Trophoblast cell (in vitro differentiated cells and primary cell): ENCODE measurements at regions not wholly inside any gene's neighbourhood (a gene's known extent, or its start where the extent isn't known, plus 50 kb on each side); places are given as distances from the start of the nearest gene placed in this dataset.

Experiments used
- DNase-seq, 2 donors: peaks; one replicate each; pipeline ENCODE4 v3.0.0-alpha.2; 2016
- H2AFZ ChIP-seq: 2 replicates; pipeline ENCODE4 v1.6.1; 2013; ENCODE audit warnings: low read length, moderate library complexity, mild to moderate bottlenecking; ENCODE audit not compliant: insufficient read depth, poor library complexity
- H2AK5ac ChIP-seq: 2 replicates; pipeline ENCODE4 v1.6.1; 2013; ENCODE audit warnings: mild to moderate bottlenecking, low read length
- H2BK120ac ChIP-seq: 2 replicates; pipeline ENCODE4 v1.6.1; 2013; ENCODE audit warnings: low read length, mild to moderate bottlenecking, moderate library complexity; ENCODE audit not compliant: insufficient read depth, poor library complexity
- H2BK12ac ChIP-seq: 2 replicates; pipeline ENCODE4 v1.6.1; 2013; ENCODE audit warnings: mild to moderate bottlenecking, low read length, moderate library complexity
- H2BK5ac ChIP-seq: 2 replicates; pipeline ENCODE4 v1.6.1; 2013; ENCODE audit warnings: low read length, low read depth, moderate library complexity, mild to moderate bottlenecking; ENCODE audit not compliant: poor library complexity
- H3K14ac ChIP-seq: 2 replicates; pipeline ENCODE4 v1.6.1; 2013; ENCODE audit warnings: mild to moderate bottlenecking, low read length
- H3K18ac ChIP-seq: 2 replicates; pipeline ENCODE4 v1.6.1; 2013; ENCODE audit warnings: mild to moderate bottlenecking, low read length
- H3K23ac ChIP-seq: 2 replicates; pipeline ENCODE4 v1.6.1; 2013; ENCODE audit warnings: low read length
- H3K27ac ChIP-seq: 2 replicates; pipeline ENCODE4 v1.5.1; 2013; ENCODE audit warnings: low read depth, mild to moderate bottlenecking, inconsistent platforms, low read length, moderate library complexity
- H3K27me3 ChIP-seq: 2 replicates; pipeline ENCODE4 v1.6.1; 2013; ENCODE audit warnings: inconsistent platforms, mild to moderate bottlenecking, low read length, moderate library complexity; ENCODE audit not compliant: insufficient read depth
- H3K36me3 ChIP-seq, 2 experiments: 1 replicate in 1 of 2; 2 replicates in 1 of 2; pipeline ENCODE4 v1.6.1; 2013; ENCODE audit warnings: low read length in 2 of 2, mild to moderate bottlenecking in 2 of 2, moderate library complexity in 1 of 2; ENCODE audit not compliant: insufficient read depth in 2 of 2, control insufficient read depth in 1 of 2
- H3K4ac ChIP-seq: 2 replicates; pipeline ENCODE4 v1.6.1; 2013; ENCODE audit warnings: low read depth, mild to moderate bottlenecking, low read length, moderate library complexity
- H3K4me1 ChIP-seq, 2 experiments: 1 replicate in 1 of 2; 2 replicates in 1 of 2; pipeline ENCODE4 v1.6.1; 2013; ENCODE audit warnings: low read length in 2 of 2, mild to moderate bottlenecking in 2 of 2, moderate library complexity in 1 of 2; ENCODE audit not compliant: insufficient read depth in 2 of 2, control insufficient read depth in 1 of 2
- H3K4me2 ChIP-seq: 2 replicates; pipeline ENCODE4 v1.6.1; 2013; ENCODE audit warnings: inconsistent platforms, mild to moderate bottlenecking, low read length, moderate library complexity
- H3K4me3 ChIP-seq: 2 replicates; pipeline ENCODE4 v1.5.1; 2013; ENCODE audit warnings: mild to moderate bottlenecking, low read depth, low read length, inconsistent platforms
- H3K79me1 ChIP-seq: one replicate; pipeline ENCODE4 v1.6.1; 2013; ENCODE audit warnings: low read length
- H3K79me2 ChIP-seq: 2 replicates; pipeline ENCODE4 v1.6.1; 2013; ENCODE audit warnings: low read length, mild to moderate bottlenecking; ENCODE audit not compliant: control insufficient read depth, insufficient read depth, poor library complexity
- H3K9ac ChIP-seq: 2 replicates; pipeline ENCODE4 v1.6.1; 2013; ENCODE audit warnings: mild to moderate bottlenecking, low read length
- H3K9me3 ChIP-seq: 2 replicates; pipeline ENCODE4 v1.6.1; 2013; ENCODE audit warnings: low read depth, mild to moderate bottlenecking, control low read depth, inconsistent platforms, low read length; ENCODE audit not compliant: insufficient read depth
- H4K12ac ChIP-seq: 2 replicates; pipeline ENCODE4 v1.6.1; 2013; ENCODE audit warnings: low read depth, mild to moderate bottlenecking, low read length, moderate library complexity
- H4K8ac ChIP-seq: 2 replicates; pipeline ENCODE4 v1.6.1; 2013; ENCODE audit warnings: low read depth, mild to moderate bottlenecking, low read length, moderate library complexity
- H4K91ac ChIP-seq: one replicate; pipeline ENCODE4 v1.6.1; 2013; ENCODE audit warnings: low read depth, mild to moderate bottlenecking, low read length, moderate library complexity
- WGBS: extraction: QIAGEN DNeasy Blood & Tissue Kit; methylation state at CpG from one replicate; pipeline ENCODE4 v1.1.7; 2013; ENCODE audit warnings: missing lambda C conversion rate; ENCODE audit not compliant: insufficient read length, insufficient coverage; ENCODE audit errors: extremely low coverage; 5-methylcytosine and 5-hydroxymethylcytosine counted together

- H2AK5ac ChIP-seq = no peak overlapping the region
- H3K4me2 ChIP-seq = no peak overlapping the region
- H4K12ac ChIP-seq = no peak overlapping the region
- no peaks in the 10 kb centered on the region for H3K79me2 ChIP-seq
- no peaks in the 10 kb centered on the region for H3K9me3 ChIP-seq
- H3K23ac ChIP-seq = no peak overlapping the region
- no peaks in the 10 kb centered on the region for H3K36me3 ChIP-seq
- H2BK5ac ChIP-seq = no peak overlapping the region
- no peak for DNase-seq
- no peak overlapping the region for H4K8ac ChIP-seq
- H3K18ac ChIP-seq = no peak overlapping the region
- no CpG with 5 or more reads among the region's 7 CpGs for WGBS
- no peak overlapping the region for H3K14ac ChIP-seq
- peaks cover 0 to 2% of the 10 kb centered on the region in 2 experiments for H3K4me1 ChIP-seq
- no peak overlapping the region for H2BK120ac ChIP-seq
- H3K4me3 ChIP-seq = no peak overlapping the region
- H2AFZ ChIP-seq = no peak overlapping the region
- no peaks in the 10 kb centered on the region for H3K79me1 ChIP-seq
- H3K27me3 ChIP-seq = no peaks in the 10 kb centered on the region
- H3K4ac ChIP-seq = no peak overlapping the region
- no peak overlapping the region for H2BK12ac ChIP-seq
- H3K27ac ChIP-seq = no peak overlapping the region
- H4K91ac ChIP-seq = no peak overlapping the region
- no peak overlapping the region for H3K9ac ChIP-seq
These were observed 115.4 kb downstream of the ACAA2 start for GRCh38 chr18:49697757-49698524.

- no peak for DNase-seq
- no peak overlapping the region for H3K4me3 ChIP-seq
These were observed 116.3 kb downstream of the ACAA2 start for GRCh38 chr18:49697049-49697448.

GRCh38 chr18:49694402-49694801, 118.9 kb downstream of the ACAA2 start:
- no peak overlapping the region for H3K9ac ChIP-seq
- WGBS = no CpG with 5 or more reads among the region's 1 CpG
- no peak overlapping the region for H2AK5ac ChIP-seq
- no peak overlapping the region for H2AFZ ChIP-seq
- DNase-seq = no peak
- no peaks in the 10 kb centered on the region for H3K79me1 ChIP-seq
- no peaks in the 10 kb centered on the region for H3K36me3 ChIP-seq
- H4K91ac ChIP-seq = no peak overlapping the region
- H3K14ac ChIP-seq = no peak overlapping the region
- no peaks in the 10 kb centered on the region for H3K27me3 ChIP-seq
- H3K18ac ChIP-seq = no peak overlapping the region
- H3K4me3 ChIP-seq = no peak overlapping the region
- no peaks in the 10 kb centered on the region for H3K9me3 ChIP-seq
- no peak overlapping the region for H3K4ac ChIP-seq
- no peak overlapping the region for H3K4me2 ChIP-seq
- H2BK120ac ChIP-seq = no peak overlapping the region
- H2BK12ac ChIP-seq = no peak overlapping the region
- H3K27ac ChIP-seq = no peak overlapping the region
- no peaks in the 10 kb centered on the region for H3K79me2 ChIP-seq
- no peak overlapping the region for H4K8ac ChIP-seq
- H3K4me1 ChIP-seq = peaks cover 0 to 2% of the 10 kb centered on the region in 2 experiments
- H4K12ac ChIP-seq = no peak overlapping the region
- no peak overlapping the region for H2BK5ac ChIP-seq
- H3K23ac ChIP-seq = no peak overlapping the region

More at GRCh38 chr18:49697049-49697448, 116.3 kb downstream of the ACAA2 start:
- no peaks in the 10 kb centered on the region for H3K79me2 ChIP-seq
- H2AK5ac ChIP-seq = no peak overlapping the region
- no peak overlapping the region for H3K4ac ChIP-seq
- WGBS = no CpG with 5 or more reads among the region's 4 CpGs
- H4K91ac ChIP-seq = no peak overlapping the region
- H3K27me3 ChIP-seq = no peaks in the 10 kb centered on the region
- no peak overlapping the region for H3K4me2 ChIP-seq
- H4K12ac ChIP-seq = no peak overlapping the region
- H3K36me3 ChIP-seq = no peaks in the 10 kb centered on the region
- no peaks in the 10 kb centered on the region for H3K79me1 ChIP-seq
- H2BK12ac ChIP-seq = no peak overlapping the region
- H3K9me3 ChIP-seq = no peaks in the 10 kb centered on the region
- no peak overlapping the region for H2BK120ac ChIP-seq
- H2AFZ ChIP-seq = no peak overlapping the region
- H3K18ac ChIP-seq = no peak overlapping the region
- no peak overlapping the region for H4K8ac ChIP-seq
- no peak overlapping the region for H2BK5ac ChIP-seq
- H3K23ac ChIP-seq = no peak overlapping the region
- H3K4me1 ChIP-seq = peaks cover 0 to 2% of the 10 kb centered on the region in 2 experiments
- no peak overlapping the region for H3K9ac ChIP-seq
- H3K27ac ChIP-seq = no peak overlapping the region
- H3K14ac ChIP-seq = no peak overlapping the region

GRCh38 chr18:49693717-49694005, 119.7 kb downstream of the ACAA2 start:
- H3K79me2 ChIP-seq = no peaks in the 10 kb centered on the region
- H2BK12ac ChIP-seq = no peak overlapping the region
- no peaks in the 10 kb centered on the region for H3K9me3 ChIP-seq
- H4K12ac ChIP-seq = no peak overlapping the region
- no peak overlapping the region for H3K4ac ChIP-seq
- H2AK5ac ChIP-seq = no peak overlapping the region
- H3K23ac ChIP-seq = no peak overlapping the region
- no peak overlapping the region for H2BK120ac ChIP-seq
- H3K4me2 ChIP-seq = no peak overlapping the region
- H4K8ac ChIP-seq = no peak overlapping the region
- H2AFZ ChIP-seq = no peak overlapping the region
- no peak overlapping the region for H2BK5ac ChIP-seq
- no peaks in the 10 kb centered on the region for H3K27me3 ChIP-seq
- no peak overlapping the region for H4K91ac ChIP-seq
- no peak overlapping the region for H3K27ac ChIP-seq
- no peak for DNase-seq
- H3K14ac ChIP-seq = no peak overlapping the region
- WGBS = no CpG with 5 or more reads among the region's 4 CpGs
- H3K18ac ChIP-seq = no peak overlapping the region
- H3K9ac ChIP-seq = no peak overlapping the region
- no peaks in the 10 kb centered on the region for H3K79me1 ChIP-seq
- no peak overlapping the region for H3K4me3 ChIP-seq
- peaks cover 0 to 2% of the 10 kb centered on the region in 2 experiments for H3K4me1 ChIP-seq
- no peaks in the 10 kb centered on the region for H3K36me3 ChIP-seq
